ENCODE measurements at regions not wholly inside any gene's neighbourhood (a gene's known extent, or its start where the extent isn't known, plus 50 kb on each side); places are given as distances from the start of the nearest gene placed in this dataset.

DNA sequence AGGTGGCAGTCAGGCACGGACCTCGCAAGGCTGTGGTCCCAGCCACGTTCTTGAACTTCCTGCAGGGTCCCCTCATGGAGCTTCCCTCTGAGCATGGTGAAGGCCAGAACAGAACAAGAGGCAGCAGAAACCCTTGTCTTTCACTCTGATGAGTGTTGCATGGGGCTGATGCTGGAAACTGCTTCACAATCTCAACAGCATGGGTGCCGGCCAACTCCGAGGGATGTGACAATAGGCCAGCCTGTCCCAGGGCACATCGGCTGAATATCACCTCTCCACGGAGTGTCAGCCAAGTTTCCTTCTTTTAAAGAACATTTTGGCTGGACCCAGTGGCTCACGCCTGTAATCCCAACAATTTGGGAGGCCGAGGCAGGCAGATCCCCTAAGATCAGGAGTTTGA, 173.9 kb downstream of the FOXO1 start:
- DNase-seq: no peak

DNA sequence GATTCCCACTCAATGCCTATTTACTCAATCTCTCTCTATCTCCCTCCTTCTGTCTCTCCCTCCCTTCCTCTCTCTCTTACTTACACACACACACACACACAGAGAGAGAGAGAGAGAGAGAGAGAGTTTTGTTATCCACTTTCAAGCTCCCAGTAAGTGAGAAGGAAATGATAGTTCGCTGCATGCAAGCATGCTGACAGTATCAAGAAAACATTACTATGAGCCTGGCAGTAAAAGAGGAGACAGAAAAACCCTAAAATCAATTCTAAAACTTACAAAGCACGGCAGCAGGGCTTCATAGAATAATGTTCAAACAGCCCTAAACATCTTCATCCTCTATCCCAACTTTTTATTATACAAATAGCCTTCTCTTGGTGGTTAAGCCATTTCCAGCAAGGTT, 171.9 kb downstream of the FOXO1 start:
- DNase-seq: no peak

- DNase-seq: no peak
These were observed 171.4 kb downstream of the FOXO1 start for GRCh38 chr13:40494946-40495620.

GRCh38 chr13:40495621-40496001, 170.8 kb downstream of the FOXO1 start:
- no peak for DNase-seq

GRCh38 chr13:40496035-40496810, 170.2 kb downstream of the FOXO1 start:
- no peak for DNase-seq

DNA sequence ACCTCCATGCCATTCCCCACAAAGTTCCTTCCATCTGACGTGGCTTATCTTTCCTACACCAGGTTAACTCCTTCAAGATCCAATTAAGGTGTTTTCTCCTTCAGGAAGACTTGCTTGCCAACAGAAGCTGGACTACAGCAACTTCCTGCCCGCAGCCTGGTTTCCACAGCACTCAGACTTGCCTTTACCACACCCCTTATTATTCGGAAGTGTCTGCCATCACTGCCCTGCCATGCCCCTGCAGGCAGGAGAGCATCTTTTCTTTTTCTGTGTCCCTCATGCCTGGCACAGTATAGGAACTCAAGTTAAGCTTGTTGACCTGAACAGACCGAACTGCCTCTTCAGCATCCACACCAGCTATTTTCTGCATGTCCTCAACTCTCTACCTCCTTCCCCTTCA, 168.0 kb downstream of the FOXO1 start:
- DNase-seq: no peak

DNA sequence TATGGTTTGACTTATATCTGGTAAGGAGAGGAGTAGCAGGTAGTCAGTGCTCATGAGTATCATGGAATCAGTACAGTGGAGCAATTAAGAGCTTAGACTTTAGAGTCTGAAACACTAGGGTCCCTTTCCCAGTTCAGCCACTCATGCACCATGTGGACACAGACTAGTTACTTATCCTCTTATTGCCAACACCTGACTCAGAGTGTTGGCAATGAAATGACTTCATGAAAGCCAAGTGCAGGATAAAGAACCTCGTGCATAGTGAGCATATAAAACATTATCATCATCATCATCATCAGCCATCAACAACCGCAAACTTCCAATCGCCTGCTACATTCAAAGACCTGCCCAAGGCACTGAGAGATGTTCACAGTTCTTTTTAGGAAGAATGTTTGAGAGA, 164.2 kb downstream of the FOXO1 start:
- no peak for DNase-seq

DNA sequence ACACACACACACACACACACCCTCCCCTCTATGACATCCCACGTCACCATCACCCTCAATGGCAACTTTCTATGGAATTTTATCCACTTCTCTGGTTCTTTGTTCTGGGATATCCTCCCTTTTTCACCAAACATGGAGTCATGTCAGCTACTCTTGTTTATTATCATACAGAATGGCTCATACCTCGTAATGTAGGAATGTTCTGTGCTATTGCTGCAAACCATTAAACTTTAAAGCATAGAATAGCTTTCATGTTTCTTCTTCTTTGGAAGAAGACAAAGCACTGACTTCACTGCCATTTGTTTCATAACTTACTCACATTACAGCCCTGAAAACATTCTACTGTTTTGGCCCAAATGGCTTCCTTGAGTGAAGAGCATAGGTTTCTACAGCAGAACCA, 163.4 kb downstream of the FOXO1 start:
- DNase-seq: no peak

GRCh38 chr13:40503966-40504591, 162.4 kb downstream of the FOXO1 start:
- DNase-seq: no peak

DNA sequence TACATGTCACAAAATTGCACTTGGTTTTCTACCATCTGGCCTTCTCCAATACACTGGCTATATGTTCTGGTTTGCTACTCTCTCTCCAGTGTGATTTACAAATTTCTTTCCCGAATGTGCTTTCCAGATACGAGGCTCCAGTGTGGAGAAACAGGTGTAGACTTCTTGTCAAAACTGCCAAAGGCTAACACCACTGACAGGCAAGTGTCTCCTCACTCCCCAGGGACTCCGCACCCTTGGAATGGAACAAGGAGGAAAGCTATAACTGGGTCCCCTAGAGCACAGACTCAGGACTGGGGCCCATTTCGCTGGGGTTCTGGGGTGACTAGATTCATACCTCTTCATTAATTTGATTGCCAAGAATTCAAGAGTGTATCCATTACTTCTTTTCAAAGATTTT, 161.8 kb downstream of the FOXO1 start:
- DNase-seq: no peak

- DNase-seq: no peak
These were observed 161.2 kb downstream of the FOXO1 start for GRCh38 chr13:40505196-40505595.

Measured in NCI-H187 treated with DMSO at 0.1 percent for 48 hours (cell line).